Mesothelial cell of epicardium (in vitro differentiated cells): ENCODE measurements at regions not wholly inside any gene's neighbourhood (a gene's known extent, or its start where the extent isn't known, plus 50 kb on each side); places are given as distances from the start of the nearest gene placed in this dataset.

ENCODE experiments used
- DNase-seq, 2 experiments: peaks; one replicate each; pipeline ENCODE4 v3.0.0; 2021; ENCODE audit warnings: low spot score in 2 of 2; ENCODE audit not compliant: unreplicated experiment in 2 of 2
- H3K27ac Mint-ChIP-seq: 2 replicates; pipeline ENCODE4 v1.8.0; 2021; ENCODE audit warnings: mixed read lengths
- H3K27me3 Mint-ChIP-seq: 2 replicates; pipeline ENCODE4 v1.8.0; 2021; ENCODE audit warnings: low read depth, mixed read lengths
- H3K36me3 Mint-ChIP-seq: 2 replicates; pipeline ENCODE4 v1.8.0; 2021; ENCODE audit warnings: mixed read lengths
- H3K4me1 Mint-ChIP-seq: 2 replicates; pipeline ENCODE4 v1.8.0; 2021; ENCODE audit warnings: mixed read lengths
- H3K4me3 Mint-ChIP-seq: 2 replicates; pipeline ENCODE4 v1.8.0; 2021; ENCODE audit warnings: mild to moderate bottlenecking, moderate library complexity, mixed read lengths
- H3K9me3 Mint-ChIP-seq: 2 replicates; pipeline ENCODE4 v1.8.0; 2021; ENCODE audit warnings: mixed read lengths
- TF ChIP-seq, protein P1 (sequence below): fragments of 200-600 bp; sonication (generic); IDR thresholded peaks from one replicate; pipeline ENCODE4 v1.5.0; 2021; ENCODE audit warnings: antibody characterized with exemption; ENCODE audit not compliant: unreplicated experiment

DNA sequence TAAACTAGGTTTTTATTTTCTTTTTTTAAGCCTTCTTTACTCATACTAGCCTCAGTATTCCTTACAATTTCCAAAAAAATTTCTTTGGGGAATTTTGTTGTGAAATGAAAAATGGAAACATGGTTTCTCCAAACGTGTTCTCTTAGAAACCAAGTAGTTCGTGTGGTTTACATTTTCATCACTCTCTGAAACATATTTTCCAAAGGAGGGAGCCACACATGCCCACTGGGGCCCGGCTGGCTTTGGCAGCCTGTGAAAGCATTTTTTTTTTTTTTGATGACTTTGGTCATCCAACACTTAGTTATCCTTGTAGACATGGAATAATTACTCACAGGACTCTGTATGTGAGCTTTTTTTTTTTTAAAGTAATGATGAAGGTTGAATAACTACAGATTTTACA lies 169.6 kb downstream of the C7orf25 start:
- H3K9me3 Mint-ChIP-seq: peaks cover 4% of the 10 kb centered on the region
- H3K36me3 Mint-ChIP-seq: no peaks in the 10 kb centered on the region
- peaks cover 3% of the 10 kb centered on the region for H3K4me1 Mint-ChIP-seq
- TF ChIP-seq, protein P1, sequence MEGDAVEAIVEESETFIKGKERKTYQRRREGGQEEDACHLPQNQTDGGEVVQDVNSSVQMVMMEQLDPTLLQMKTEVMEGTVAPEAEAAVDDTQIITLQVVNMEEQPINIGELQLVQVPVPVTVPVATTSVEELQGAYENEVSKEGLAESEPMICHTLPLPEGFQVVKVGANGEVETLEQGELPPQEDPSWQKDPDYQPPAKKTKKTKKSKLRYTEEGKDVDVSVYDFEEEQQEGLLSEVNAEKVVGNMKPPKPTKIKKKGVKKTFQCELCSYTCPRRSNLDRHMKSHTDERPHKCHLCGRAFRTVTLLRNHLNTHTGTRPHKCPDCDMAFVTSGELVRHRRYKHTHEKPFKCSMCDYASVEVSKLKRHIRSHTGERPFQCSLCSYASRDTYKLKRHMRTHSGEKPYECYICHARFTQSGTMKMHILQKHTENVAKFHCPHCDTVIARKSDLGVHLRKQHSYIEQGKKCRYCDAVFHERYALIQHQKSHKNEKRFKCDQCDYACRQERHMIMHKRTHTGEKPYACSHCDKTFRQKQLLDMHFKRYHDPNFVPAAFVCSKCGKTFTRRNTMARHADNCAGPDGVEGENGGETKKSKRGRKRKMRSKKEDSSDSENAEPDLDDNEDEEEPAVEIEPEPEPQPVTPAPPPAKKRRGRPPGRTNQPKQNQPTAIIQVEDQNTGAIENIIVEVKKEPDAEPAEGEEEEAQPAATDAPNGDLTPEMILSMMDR: no peak
- H3K4me3 Mint-ChIP-seq: no peak overlapping the region
- H3K27me3 Mint-ChIP-seq: peaks cover 3% of the 10 kb centered on the region
- no peak for DNase-seq
- H3K27ac Mint-ChIP-seq: no peak overlapping the region

DNA sequence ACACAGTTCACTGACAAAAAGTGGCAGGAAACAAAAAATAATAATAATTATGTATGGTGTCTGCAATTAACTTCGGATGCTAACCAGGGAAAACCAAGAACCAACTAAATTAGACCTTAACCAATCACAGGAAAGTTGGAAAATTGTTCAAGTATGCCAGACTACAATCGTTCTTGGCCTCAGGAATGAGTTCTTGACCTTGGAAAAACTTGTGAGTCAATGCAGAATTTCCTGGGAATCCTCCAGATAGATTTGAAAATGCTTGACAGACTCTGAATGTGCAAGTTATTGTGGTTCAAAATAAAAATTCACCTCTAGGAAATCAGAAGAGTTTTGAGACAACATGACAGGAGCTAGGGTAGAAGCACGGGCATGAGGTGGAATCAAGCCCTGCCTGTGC lies 171.5 kb downstream of the C7orf25 start:
- no peaks in the 10 kb centered on the region for H3K36me3 Mint-ChIP-seq
- TF ChIP-seq, protein P1: no peak
- no peak overlapping the region for H3K4me3 Mint-ChIP-seq
- peaks cover 3% of the 10 kb centered on the region for H3K27me3 Mint-ChIP-seq
- H3K4me1 Mint-ChIP-seq: no peaks in the 10 kb centered on the region
- H3K27ac Mint-ChIP-seq: no peak overlapping the region
- DNase-seq: no peak
- H3K9me3 Mint-ChIP-seq: peaks cover 6% of the 10 kb centered on the region

DNA sequence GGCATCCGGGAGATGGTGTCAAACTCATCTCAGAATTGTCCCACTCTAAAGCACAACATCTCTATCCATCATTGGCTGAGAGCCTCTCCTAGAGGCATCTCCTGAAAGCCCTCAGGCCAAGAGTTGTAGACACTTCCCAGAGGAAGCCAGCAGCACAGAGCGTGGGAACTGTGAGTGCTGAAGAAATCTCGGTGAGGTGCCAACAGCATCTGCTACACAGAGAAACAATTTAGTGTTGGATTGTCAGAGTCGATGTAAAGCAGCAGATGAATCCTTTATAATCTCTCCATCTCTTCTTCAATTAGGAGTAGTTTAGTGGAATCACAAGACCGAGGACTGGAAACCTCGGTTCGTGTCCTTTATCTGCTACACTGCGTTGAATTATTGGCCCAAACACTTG lies 172.2 kb downstream of the C7orf25 start:
- TF ChIP-seq, protein P1: no peak
- no peak for DNase-seq
- peaks cover 8% of the 10 kb centered on the region for H3K9me3 Mint-ChIP-seq
- peaks cover 3% of the 10 kb centered on the region for H3K4me1 Mint-ChIP-seq
- no peak overlapping the region for H3K4me3 Mint-ChIP-seq
- peaks cover 3% of the 10 kb centered on the region for H3K27me3 Mint-ChIP-seq
- no peak overlapping the region for H3K27ac Mint-ChIP-seq
- no peaks in the 10 kb centered on the region for H3K36me3 Mint-ChIP-seq

DNA sequence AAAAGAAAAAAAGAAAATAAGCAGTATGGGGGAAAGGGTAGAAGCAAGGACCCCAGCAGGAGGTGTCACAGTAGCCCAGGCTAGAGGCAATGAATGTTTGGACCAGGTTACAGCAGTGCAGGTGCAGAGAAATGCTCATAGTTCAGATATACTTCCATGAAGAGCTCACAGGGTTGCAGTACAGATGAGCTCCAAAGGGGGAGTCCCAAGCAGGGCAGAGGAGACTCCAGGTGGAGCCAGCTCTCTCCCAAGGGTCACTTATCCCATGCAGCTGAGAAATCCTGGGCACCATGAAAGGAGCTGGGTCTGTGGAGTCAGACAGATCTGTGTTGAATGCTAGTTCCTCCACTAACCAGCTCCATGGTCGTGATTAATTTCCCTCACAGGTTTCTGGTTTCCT lies 174.9 kb downstream of the C7orf25 start:
- peaks cover 4% of the 10 kb centered on the region for H3K27me3 Mint-ChIP-seq
- no peak for DNase-seq
- peaks cover 6% of the 10 kb centered on the region for H3K4me1 Mint-ChIP-seq
- H3K9me3 Mint-ChIP-seq: peaks cover 8% of the 10 kb centered on the region
- TF ChIP-seq, protein P1: no peak
- no peak overlapping the region for H3K4me3 Mint-ChIP-seq
- no peak overlapping the region for H3K27ac Mint-ChIP-seq
- H3K36me3 Mint-ChIP-seq: no peaks in the 10 kb centered on the region

DNA sequence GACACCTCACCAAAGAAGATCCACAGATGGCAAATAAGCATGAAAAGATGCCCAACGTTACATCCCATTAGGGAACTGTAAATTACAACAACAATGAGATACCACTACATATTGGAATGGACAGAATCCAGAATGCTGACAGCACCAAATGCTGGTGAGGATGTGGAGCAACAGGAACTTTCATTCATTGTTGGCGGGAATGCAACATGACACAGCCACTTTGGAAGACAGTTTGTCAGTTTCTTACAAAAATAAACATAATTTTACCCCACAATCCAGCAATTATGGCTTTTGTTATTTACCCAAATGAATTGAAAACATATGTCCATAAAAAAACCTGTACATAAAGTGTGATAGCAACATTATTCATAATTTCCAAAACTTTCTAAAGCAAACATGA lies 176.8 kb downstream of the C7orf25 start:
- no peak overlapping the region for H3K4me3 Mint-ChIP-seq
- H3K4me1 Mint-ChIP-seq: peaks cover 9% of the 10 kb centered on the region
- H3K27ac Mint-ChIP-seq: peak overlapping the region; percentile 65
- peaks cover 4% of the 10 kb centered on the region for H3K27me3 Mint-ChIP-seq
- H3K9me3 Mint-ChIP-seq: peaks cover 8% of the 10 kb centered on the region
- no peak for DNase-seq
- no peaks in the 10 kb centered on the region for H3K36me3 Mint-ChIP-seq
- TF ChIP-seq, protein P1: no peak

DNA sequence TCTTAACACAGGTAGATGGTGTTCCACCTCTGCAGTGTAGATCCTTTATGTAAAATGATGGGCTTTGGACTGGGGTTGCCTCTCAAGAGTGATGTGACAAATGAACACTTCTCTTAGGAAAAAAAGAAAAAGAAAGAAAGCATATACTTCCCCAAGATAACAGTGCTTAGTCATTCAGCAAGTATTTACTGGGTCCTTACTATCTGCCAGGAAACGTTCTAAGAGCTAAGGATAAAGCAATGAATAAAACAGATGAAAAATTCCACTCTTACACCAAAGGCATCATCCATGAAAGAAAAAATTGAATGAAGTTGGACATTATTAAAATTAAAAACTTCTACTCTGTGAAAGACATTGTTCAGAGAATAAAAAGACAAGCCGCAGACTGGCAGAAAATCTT lies 177.3 kb downstream of the C7orf25 start:
- Mint-ChIP-seq H3K4me3 (no peak overlapping the region), H3K36me3 (no peaks in the 10 kb centered on the region), H3K27ac (peak overlapping the region; percentile 75), H3K9me3 (peaks cover 8% of the 10 kb centered on the region), H3K27me3 (peaks cover 4% of the 10 kb centered on the region), H3K4me1 (peaks cover 9% of the 10 kb centered on the region)
- no peak for DNase-seq
- TF ChIP-seq, protein P1: no peak
